Nephron progenitor cell (in vitro differentiated cells): ENCODE measurements at regions not wholly inside any gene's neighbourhood (a gene's known extent, or its start where the extent isn't known, plus 50 kb on each side); places are given as distances from the start of the nearest gene placed in this dataset.
"Not testable (repeated sequence)": the region's sequence is repeated elsewhere in the genome, so short reads cannot be mapped to it uniquely, and the experiment has no call there.

Experiments used
- DNase-seq: peaks from one replicate; pipeline ENCODE4 v3.0.0; 2021
- H3K27ac Mint-ChIP-seq: 2 replicates; pipeline ENCODE4 v1.8.0; 2021; ENCODE audit warnings: mild to moderate bottlenecking, moderate library complexity, mixed read lengths
- H3K27me3 Mint-ChIP-seq: 2 replicates; pipeline ENCODE4 v1.8.0; 2021; ENCODE audit warnings: mild to moderate bottlenecking, low read depth, mixed read lengths; ENCODE audit not compliant: poor library complexity
- H3K36me3 Mint-ChIP-seq: 2 replicates; pipeline ENCODE4 v1.8.0; 2021; ENCODE audit warnings: low read depth, mixed read lengths
- H3K4me1 Mint-ChIP-seq: 2 replicates; pipeline ENCODE4 v1.8.0; 2021; ENCODE audit warnings: mixed read lengths
- H3K4me3 Mint-ChIP-seq: 2 replicates; pipeline ENCODE4 v1.8.0; 2021; ENCODE audit warnings: mild to moderate bottlenecking, moderate library complexity, mixed read lengths
- H3K9me3 Mint-ChIP-seq: 2 replicates; pipeline ENCODE4 v1.8.0; 2021; ENCODE audit warnings: mild to moderate bottlenecking, moderate library complexity, mixed read lengths
- CTCF ChIP-seq: fragments of 200-600 bp; sonication (generic); IDR thresholded peaks from 2 replicates; pipeline ENCODE4 v1.5.0; 2021; ENCODE audit warnings: antibody characterized with exemption

DNA sequence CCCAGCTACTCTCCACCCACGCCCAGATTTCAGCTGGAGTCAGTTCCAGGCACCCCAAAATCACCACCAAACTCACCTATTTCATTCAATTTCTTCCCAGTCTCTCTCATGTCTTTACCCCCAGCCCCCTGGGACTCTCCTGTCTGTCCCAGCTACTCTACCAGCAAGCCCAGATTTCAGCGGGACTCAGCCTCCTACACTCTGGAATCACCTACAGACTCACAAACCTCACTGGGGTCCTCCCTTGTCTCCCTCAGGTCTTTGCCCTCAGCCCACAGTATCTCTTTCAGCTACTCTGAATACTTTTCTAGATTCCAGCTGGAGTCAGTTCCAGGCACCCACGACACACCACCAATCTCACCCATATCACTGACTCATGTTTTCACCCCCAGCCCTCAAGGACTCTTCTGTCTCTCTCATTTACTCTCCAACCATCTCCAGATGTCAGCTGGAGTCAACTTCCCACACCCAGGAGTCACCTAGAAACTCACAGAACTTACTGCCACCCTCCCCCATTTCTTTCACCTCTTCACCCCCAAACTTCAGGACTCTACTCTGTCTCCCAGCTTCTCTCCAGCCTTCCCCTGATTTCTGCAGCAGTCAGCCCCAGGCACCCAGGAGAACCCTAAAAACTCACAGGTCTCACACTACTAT is 1529.3 kb upstream of the TPTE start:
- H3K4me3 Mint-ChIP-seq, result no peak overlapping the region
- H3K4me1 Mint-ChIP-seq, result no peaks in the 10 kb centered on the region
- H3K27ac Mint-ChIP-seq, result no peak overlapping the region
- DNase-seq, result no peak
- H3K36me3 Mint-ChIP-seq, result peaks cover 32% of the 10 kb centered on the region
- TF ChIP-seq CTCF, result no peak
- H3K9me3 Mint-ChIP-seq, result peaks cover 83% of the 10 kb centered on the region
- H3K27me3 Mint-ChIP-seq, result no peaks in the 10 kb centered on the region

- Mint-ChIP-seq H3K36me3 (peaks cover 32% of the 10 kb centered on the region), H3K9me3 (peaks cover 89% of the 10 kb centered on the region), H3K4me1 (no peaks in the 10 kb centered on the region), H3K27ac (no peak overlapping the region), H3K27me3 (no peaks in the 10 kb centered on the region), H3K4me3 (no peak overlapping the region)
- no peak for DNase-seq
- TF ChIP-seq CTCF, result no peak
These were observed 1528.6 kb upstream of the TPTE start for GRCh38 chr21:8992731-8993174.

DNA sequence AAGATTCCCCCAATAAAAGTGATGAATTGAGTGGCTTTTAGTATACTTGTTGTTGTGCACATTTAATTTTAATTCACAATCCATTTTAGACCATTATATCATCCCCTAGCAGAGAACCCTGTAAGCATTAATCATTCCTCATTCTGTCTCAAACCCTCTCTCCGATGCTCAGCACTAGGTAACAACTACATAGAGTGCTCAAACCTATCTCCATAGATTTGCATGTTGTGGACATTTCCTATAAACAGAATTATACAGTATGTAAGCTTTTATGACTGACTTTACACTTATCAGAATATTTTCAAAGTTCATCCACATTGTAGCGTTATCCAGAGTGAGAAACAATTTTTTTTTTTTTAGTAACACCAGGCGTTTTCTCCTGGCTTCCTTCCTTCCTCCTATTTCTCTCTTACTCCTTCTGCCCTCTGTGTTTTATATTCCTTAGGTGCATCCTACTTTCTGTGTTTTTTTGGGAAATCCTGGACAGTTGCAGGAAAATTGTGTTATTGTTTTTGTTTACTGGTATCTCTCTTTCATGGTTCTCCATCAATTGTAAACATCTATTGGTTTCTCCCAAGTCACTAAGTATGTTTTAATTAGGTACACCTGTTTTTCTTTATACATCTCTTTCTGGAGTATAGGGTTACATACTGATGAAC is 1528.0 kb upstream of the TPTE start:
- no peak for DNase-seq
- no peaks in the 10 kb centered on the region for H3K27me3 Mint-ChIP-seq
- no peaks in the 10 kb centered on the region for H3K4me1 Mint-ChIP-seq
- no peak overlapping the region for H3K27ac Mint-ChIP-seq
- no peak for TF ChIP-seq CTCF
- H3K36me3 Mint-ChIP-seq, result peaks cover 32% of the 10 kb centered on the region
- peaks cover 95% of the 10 kb centered on the region for H3K9me3 Mint-ChIP-seq
- no peak overlapping the region for H3K4me3 Mint-ChIP-seq

GRCh38 chr21:8993943-8994639 is 1527.3 kb upstream of the TPTE start:
- H3K27ac Mint-ChIP-seq, result no peak overlapping the region
- peaks cover 96% of the 10 kb centered on the region for H3K9me3 Mint-ChIP-seq
- peaks cover 32% of the 10 kb centered on the region for H3K36me3 Mint-ChIP-seq
- no peak for TF ChIP-seq CTCF
- no peaks in the 10 kb centered on the region for H3K27me3 Mint-ChIP-seq
- no peak overlapping the region for H3K4me3 Mint-ChIP-seq
- no peaks in the 10 kb centered on the region for H3K4me1 Mint-ChIP-seq
- DNase-seq, result no peak

DNA sequence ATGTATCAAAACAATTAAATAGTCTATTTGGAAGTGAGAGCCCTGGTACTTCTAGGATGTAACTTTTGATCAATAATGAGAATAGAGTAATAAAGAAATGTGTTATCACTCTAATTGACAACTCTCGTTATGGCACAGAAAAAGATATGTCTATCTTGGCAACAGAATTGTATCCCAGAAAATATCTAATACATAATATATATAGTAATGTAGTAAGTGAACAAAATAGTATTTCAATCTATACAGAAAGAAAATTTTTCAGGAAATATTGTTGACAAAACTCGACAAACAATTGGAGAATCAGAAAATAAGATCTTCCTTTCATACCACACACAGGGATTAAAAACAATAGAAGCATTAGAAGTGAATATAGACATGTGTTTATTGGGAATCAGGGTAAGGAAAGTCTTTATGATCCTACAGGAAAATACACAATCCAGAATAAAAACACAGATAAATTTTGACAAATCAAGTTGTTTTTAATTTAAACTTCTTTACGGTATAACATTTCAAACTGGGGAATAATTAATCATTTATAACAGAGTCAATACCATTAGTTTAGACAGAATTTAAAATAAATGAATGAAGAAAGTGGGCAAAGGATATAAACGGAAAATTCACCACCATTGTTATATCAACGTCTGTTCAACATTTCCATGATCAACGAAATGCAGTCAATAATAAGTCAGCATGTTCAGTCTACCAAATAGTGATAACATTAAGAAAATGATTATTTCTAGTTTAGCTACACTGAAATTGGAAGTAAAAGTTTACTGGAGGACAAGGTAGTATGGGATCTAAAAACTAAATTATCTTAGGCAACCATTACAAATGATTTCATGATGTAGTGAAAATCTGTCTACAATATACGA is 1526.5 kb upstream of the TPTE start:
- Mint-ChIP-seq H3K27ac (no peak overlapping the region), H3K4me1 (no peaks in the 10 kb centered on the region), H3K27me3 (no peaks in the 10 kb centered on the region), H3K9me3 (peaks cover 96% of the 10 kb centered on the region), H3K36me3 (peaks cover 32% of the 10 kb centered on the region), H3K4me3 (no peak overlapping the region)
- DNase-seq, result no peak
- TF ChIP-seq CTCF, result no peak

DNA sequence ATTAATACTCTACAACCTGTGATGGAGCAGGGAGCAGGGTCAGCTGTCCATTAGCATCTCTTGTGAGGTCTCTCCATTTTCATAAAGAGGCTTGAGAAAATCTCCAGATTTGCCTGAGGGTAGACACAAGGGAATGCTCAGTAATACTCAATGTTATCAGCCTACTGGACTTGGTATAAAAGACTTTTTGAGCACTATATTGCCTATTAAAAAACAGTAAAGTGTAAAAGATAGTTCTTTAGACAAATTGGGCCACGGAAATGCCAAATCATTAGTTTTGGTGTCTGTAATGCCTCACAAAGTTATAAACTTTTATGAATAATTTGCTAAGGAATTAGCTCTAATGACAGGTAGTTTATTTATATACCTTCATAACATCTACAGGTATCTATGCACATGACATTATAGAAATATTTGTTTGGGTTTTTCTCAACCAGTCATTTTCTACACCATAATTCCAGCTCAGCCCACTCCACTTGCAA is 1524.9 kb upstream of the TPTE start:
- DNase-seq, H3K27me3 Mint-ChIP-seq, H3K27ac Mint-ChIP-seq, H3K4me1 Mint-ChIP-seq, H3K4me3 Mint-ChIP-seq: not testable (repeated sequence)
- Mint-ChIP-seq H3K36me3 (peaks cover 20% of the 10 kb centered on the region), H3K9me3 (peaks cover 95% of the 10 kb centered on the region)
